ENCODE measurements at regions not wholly inside any gene's neighbourhood (a gene's known extent, or its start where the extent isn't known, plus 50 kb on each side); places are given as distances from the start of the nearest gene placed in this dataset.

- TF ChIP-seq EZH2 (optimal IDR thresholded peaks at IDR 0.05; ENCODE audit: low read depth, low read length): no peak
- TF ChIP-seq CTCF (IDR thresholded peaks at IDR 0.05; ENCODE audit: low read length): no peak
- TF ChIP-seq EZH2phosphoT487 (IDR thresholded peaks at IDR 0.05; ENCODE audit: low read length): no peak
These were observed 220.5 kb upstream of the DUSP10 start for GRCh38 chr1:221962385-221962784.
